Stimulated activated memory B cell treated with anti-CD40 and anti-IgM and Interleukin-4, amounts not matched to agents 10 μg/mL and 1 μg/mL and 100 μg/mL, for 72 hours (primary cell): ENCODE measurements at regions not wholly inside any gene's neighbourhood (a gene's known extent, or its start where the extent isn't known, plus 50 kb on each side); places are given as distances from the start of the nearest gene placed in this dataset.

Experiments
- ATAC-seq: fragments of 150-1000 bp; cut with Tn5 transposase; 2 replicates; pipeline ENCODE4 v1.10.0; 2021
- H3K27ac Mint-ChIP-seq: one replicate; pipeline ENCODE4 v1.8.0; 2022; ENCODE audit warnings: mild to moderate bottlenecking, mixed read lengths
- H3K27me3 Mint-ChIP-seq: one replicate; pipeline ENCODE4 v1.8.0; 2022; ENCODE audit warnings: mixed read lengths
- H3K36me3 Mint-ChIP-seq: one replicate; pipeline ENCODE4 v1.8.0; 2022; ENCODE audit warnings: mixed read lengths
- H3K4me1 Mint-ChIP-seq: one replicate; pipeline ENCODE4 v1.8.0; 2022; ENCODE audit warnings: mixed read lengths
- H3K4me3 Mint-ChIP-seq: one replicate; pipeline ENCODE4 v1.8.0; 2022; ENCODE audit warnings: mild to moderate bottlenecking, moderate library complexity, mixed read lengths
- H3K9me3 Mint-ChIP-seq: one replicate; pipeline ENCODE4 v1.8.0; 2022; ENCODE audit warnings: mixed read lengths

DNA sequence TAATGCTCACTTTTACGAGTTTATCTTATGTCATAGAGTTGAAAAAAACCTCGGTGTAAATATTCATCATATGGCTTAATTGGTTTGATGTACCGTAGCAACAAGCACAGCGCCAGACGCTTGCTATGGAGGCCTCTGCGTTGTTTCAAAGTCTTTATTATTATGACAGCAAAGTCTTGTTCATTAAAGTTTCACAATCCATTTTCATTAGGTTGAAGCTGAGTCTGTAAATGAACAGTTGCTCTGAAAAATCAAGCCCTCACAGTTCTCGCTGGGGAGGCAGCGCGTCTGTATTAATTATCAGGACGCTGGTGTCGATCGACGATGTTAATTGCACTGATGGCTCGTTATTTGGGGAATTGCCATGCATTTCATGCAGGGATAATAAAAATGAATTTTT lies 185.6 kb downstream of the INSC start:
- H3K27me3 Mint-ChIP-seq: no peaks in the 10 kb centered on the region
- H3K4me1 Mint-ChIP-seq: no peaks in the 10 kb centered on the region
- ATAC-seq: no peak
- H3K4me3 Mint-ChIP-seq: no peak overlapping the region
- H3K36me3 Mint-ChIP-seq: no peaks in the 10 kb centered on the region
- H3K9me3 Mint-ChIP-seq: peaks cover 4% of the 10 kb centered on the region
- H3K27ac Mint-ChIP-seq: no peak overlapping the region

DNA sequence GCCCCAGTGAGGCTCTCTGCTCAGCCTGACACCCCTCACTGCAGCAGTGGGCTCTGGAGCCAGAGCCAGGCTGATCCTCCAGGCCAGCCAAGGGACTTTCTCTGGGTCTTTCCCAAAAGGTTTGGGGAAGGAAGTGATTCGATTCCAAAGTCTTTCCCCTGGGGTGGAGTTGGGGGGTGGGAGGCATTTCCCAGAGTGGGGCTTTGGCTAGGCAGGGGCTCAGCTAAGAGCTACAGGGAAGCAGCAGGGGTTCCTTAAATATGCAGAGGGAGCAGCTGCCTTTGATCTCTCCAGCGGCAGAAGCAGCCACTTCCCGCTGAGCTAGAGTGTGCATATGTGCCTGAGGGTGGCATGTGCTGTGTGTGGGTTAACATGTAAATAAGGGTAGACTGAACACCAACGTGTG lies 192.9 kb downstream of the INSC start:
- H3K36me3 Mint-ChIP-seq: no peaks in the 10 kb centered on the region
- no peak overlapping the region for H3K4me3 Mint-ChIP-seq
- H3K27me3 Mint-ChIP-seq: no peaks in the 10 kb centered on the region
- peaks cover 7% of the 10 kb centered on the region for H3K9me3 Mint-ChIP-seq
- ATAC-seq: no peak
- no peak overlapping the region for H3K27ac Mint-ChIP-seq
- no peaks in the 10 kb centered on the region for H3K4me1 Mint-ChIP-seq

DNA sequence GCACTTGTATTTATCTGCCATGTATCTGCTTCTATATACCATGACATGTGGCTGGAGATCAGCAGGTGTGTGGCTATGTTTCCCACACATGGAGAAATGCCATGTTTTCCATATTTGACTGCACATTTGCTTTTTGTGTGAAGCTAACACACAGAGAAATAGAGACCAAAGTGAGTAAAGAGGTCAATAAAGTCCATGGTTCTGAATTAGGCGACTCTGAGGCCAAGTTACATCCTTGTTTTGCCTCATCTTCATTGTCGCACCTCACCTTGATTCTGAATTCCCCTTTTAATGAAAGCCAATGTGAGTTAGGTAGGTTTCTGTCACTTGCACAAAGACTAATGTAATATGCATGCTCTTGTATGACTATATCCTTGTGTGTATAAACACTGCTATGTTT lies 194.1 kb downstream of the INSC start:
- no peaks in the 10 kb centered on the region for H3K4me1 Mint-ChIP-seq
- peaks cover 7% of the 10 kb centered on the region for H3K9me3 Mint-ChIP-seq

GRCh38 chr11:15309296-15309695 lies 194.6 kb downstream of the INSC start:
- Mint-ChIP-seq H3K4me3 (no peak overlapping the region), H3K27ac (no peak overlapping the region), H3K4me1 (no peaks in the 10 kb centered on the region), H3K36me3 (no peaks in the 10 kb centered on the region), H3K27me3 (no peaks in the 10 kb centered on the region), H3K9me3 (peaks cover 3% of the 10 kb centered on the region)
- ATAC-seq: no peak

More for the DNA sequence above, 194.1 kb downstream of the INSC start:
- Mint-ChIP-seq H3K4me3 (no peak overlapping the region), H3K36me3 (no peaks in the 10 kb centered on the region), H3K27ac (no peak overlapping the region), H3K27me3 (no peaks in the 10 kb centered on the region)
- no peak for ATAC-seq

DNA sequence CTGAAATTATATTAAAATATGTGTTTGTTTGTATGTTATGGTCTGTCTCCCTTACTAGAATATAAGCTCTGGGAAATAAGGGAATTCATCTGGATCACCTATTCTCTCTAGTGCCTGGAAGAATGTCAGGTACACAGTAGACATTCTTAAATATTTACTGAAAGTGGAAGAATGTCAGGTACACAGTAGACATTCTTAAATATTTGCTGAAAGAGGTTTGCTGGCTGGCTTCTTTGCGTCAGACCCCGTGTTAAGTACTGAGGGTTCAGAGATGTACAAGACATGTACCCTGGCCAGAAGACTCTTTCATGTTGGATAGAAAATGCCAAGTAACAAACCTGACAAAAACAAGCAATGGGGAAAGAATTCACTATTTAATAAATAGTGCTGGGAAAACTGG lies 199.1 kb downstream of the INSC start:
- Mint-ChIP-seq H3K27me3 (no peaks in the 10 kb centered on the region), H3K4me3 (no peak overlapping the region), H3K9me3 (peaks cover 6% of the 10 kb centered on the region), H3K27ac (no peak overlapping the region), H3K36me3 (no peaks in the 10 kb centered on the region), H3K4me1 (no peaks in the 10 kb centered on the region)
- ATAC-seq: no peak

GRCh38 chr11:15318814-15319213 lies 204.1 kb downstream of the INSC start:
- Mint-ChIP-seq H3K4me3 (no peak overlapping the region), H3K9me3 (peaks cover 3% of the 10 kb centered on the region), H3K4me1 (no peaks in the 10 kb centered on the region), H3K27me3 (no peaks in the 10 kb centered on the region), H3K27ac (no peak overlapping the region), H3K36me3 (no peaks in the 10 kb centered on the region)
- no peak for ATAC-seq

DNA sequence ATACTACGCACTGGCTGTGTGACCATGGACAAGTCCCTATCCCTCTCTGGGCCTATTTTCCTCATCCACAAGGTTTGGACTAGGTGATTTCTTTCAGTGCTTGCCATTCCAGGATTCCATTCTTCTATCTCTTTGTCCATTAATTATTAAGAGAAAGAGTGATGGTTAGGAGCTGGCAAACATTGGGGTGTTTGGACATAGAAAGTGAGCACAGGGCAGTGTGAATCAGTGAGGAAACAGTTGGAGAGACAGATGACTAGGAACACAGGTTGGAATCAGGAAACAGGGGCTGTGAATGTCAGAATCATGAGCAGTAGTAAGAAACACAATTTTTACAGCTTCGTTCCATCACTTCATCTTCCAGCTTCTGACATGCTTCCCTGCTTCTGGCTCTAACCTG lies 211.8 kb downstream of the INSC start:
- no peak for ATAC-seq
- Mint-ChIP-seq H3K4me3 (no peak overlapping the region), H3K9me3 (no peaks in the 10 kb centered on the region), H3K4me1 (no peaks in the 10 kb centered on the region), H3K36me3 (no peaks in the 10 kb centered on the region), H3K27me3 (no peaks in the 10 kb centered on the region), H3K27ac (no peak overlapping the region)

DNA sequence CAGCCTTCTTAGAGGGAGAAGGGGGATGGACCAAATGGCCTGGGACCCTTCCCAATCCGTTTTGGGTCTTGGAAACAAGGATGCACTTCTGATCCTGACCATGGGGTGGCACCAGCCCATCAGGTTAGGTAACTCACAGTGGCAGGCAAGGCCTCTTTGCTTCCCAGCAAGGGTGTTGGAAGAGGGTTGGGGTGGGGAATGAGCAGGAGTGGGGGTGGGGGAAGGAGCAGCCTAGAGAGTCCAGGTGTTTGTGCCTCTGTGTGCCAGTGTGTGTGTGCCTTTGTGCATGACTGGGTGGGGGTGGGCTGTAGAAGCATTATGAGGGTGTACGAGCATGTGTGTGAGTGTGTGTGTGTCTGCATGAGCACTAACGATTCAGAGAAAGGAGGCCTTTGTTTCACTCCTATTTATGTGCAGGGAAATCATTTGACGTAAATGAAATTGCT lies 213.1 kb downstream of the INSC start:
- H3K36me3 Mint-ChIP-seq: no peaks in the 10 kb centered on the region
- H3K27me3 Mint-ChIP-seq: no peaks in the 10 kb centered on the region
- no peak overlapping the region for H3K27ac Mint-ChIP-seq
- no peak for ATAC-seq
- H3K4me3 Mint-ChIP-seq: no peak overlapping the region
- H3K9me3 Mint-ChIP-seq: no peaks in the 10 kb centered on the region
- no peaks in the 10 kb centered on the region for H3K4me1 Mint-ChIP-seq

- Mint-ChIP-seq H3K9me3 (no peaks in the 10 kb centered on the region), H3K4me3 (no peak overlapping the region), H3K4me1 (no peaks in the 10 kb centered on the region), H3K27me3 (no peaks in the 10 kb centered on the region), H3K36me3 (no peaks in the 10 kb centered on the region), H3K27ac (no peak overlapping the region)
- no peak for ATAC-seq
Measured at GRCh38 chr11:15333407-15333806, 218.7 kb downstream of the INSC start.

GRCh38 chr11:15334766-15335165 lies 220.0 kb downstream of the INSC start:
- Mint-ChIP-seq H3K27me3 (no peaks in the 10 kb centered on the region), H3K27ac (no peak overlapping the region), H3K9me3 (peaks cover 4% of the 10 kb centered on the region), H3K4me1 (no peaks in the 10 kb centered on the region), H3K36me3 (no peaks in the 10 kb centered on the region), H3K4me3 (no peak overlapping the region)
- no peak for ATAC-seq

DNA sequence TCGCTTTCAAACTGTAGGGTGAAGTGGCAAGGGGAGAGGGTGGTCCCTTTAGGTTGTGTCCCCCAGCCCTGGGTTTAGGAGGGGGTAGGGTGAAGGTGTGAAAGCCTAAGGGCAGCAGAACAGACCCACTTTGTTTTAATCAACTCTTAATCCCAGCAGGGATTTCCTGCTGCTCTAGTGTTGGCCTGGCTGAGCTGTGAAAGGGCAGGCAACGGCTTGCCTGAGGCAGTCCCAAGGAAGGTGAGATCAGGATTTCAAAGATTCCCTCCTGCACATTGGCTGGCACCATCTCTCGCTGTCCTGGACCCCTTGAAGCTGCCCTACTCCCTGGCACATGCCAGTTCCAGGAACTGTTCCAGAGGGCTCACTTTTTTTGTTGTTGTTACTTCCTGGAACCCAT lies 221.3 kb downstream of the INSC start:
- Mint-ChIP-seq H3K27ac (no peak overlapping the region), H3K9me3 (peaks cover 6% of the 10 kb centered on the region), H3K4me1 (no peaks in the 10 kb centered on the region), H3K4me3 (no peak overlapping the region), H3K27me3 (no peaks in the 10 kb centered on the region), H3K36me3 (no peaks in the 10 kb centered on the region)
- ATAC-seq: no peak

DNA sequence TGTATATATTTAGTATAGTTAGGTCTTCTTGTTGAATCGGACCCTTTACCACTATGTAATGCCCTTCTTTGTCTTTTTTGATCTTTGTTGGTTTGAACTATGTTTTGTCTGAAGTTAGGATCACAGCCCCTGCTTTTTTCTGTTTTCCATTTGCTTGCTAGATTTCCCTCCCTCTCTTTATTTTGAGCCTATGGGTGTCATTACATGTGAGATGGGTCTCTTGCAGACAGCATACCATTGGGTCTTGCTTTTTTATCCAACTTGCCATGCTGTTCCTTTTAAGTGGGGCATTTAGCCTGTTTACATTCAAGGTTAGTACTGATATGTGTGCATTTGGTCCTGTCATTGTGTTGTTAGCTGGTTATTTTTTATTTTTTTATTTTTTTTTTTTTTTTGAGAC lies 224.6 kb downstream of the INSC start:
- H3K9me3 Mint-ChIP-seq: peaks cover 6% of the 10 kb centered on the region
- ATAC-seq: no peak
- no peaks in the 10 kb centered on the region for H3K36me3 Mint-ChIP-seq
- no peak overlapping the region for H3K4me3 Mint-ChIP-seq
- H3K27ac Mint-ChIP-seq: no peak overlapping the region
- no peaks in the 10 kb centered on the region for H3K4me1 Mint-ChIP-seq
- H3K27me3 Mint-ChIP-seq: peaks cover 8% of the 10 kb centered on the region

GRCh38 chr11:15341587-15341986 lies 226.9 kb downstream of the INSC start:
- no peak overlapping the region for H3K27ac Mint-ChIP-seq
- H3K36me3 Mint-ChIP-seq: no peaks in the 10 kb centered on the region
- peaks cover 6% of the 10 kb centered on the region for H3K9me3 Mint-ChIP-seq

GRCh38 chr11:15342163-15342562 lies 227.4 kb downstream of the INSC start:
- Mint-ChIP-seq H3K9me3 (peaks cover 6% of the 10 kb centered on the region), H3K27me3 (peaks cover 8% of the 10 kb centered on the region), H3K4me1 (no peaks in the 10 kb centered on the region), H3K36me3 (no peaks in the 10 kb centered on the region), H3K4me3 (no peak overlapping the region), H3K27ac (no peak overlapping the region)
- no peak for ATAC-seq

More at GRCh38 chr11:15341587-15341986, 226.9 kb downstream of the INSC start:
- no peak for ATAC-seq
- H3K27me3 Mint-ChIP-seq: peaks cover 8% of the 10 kb centered on the region
- H3K4me1 Mint-ChIP-seq: no peaks in the 10 kb centered on the region
- H3K4me3 Mint-ChIP-seq: no peak overlapping the region

DNA sequence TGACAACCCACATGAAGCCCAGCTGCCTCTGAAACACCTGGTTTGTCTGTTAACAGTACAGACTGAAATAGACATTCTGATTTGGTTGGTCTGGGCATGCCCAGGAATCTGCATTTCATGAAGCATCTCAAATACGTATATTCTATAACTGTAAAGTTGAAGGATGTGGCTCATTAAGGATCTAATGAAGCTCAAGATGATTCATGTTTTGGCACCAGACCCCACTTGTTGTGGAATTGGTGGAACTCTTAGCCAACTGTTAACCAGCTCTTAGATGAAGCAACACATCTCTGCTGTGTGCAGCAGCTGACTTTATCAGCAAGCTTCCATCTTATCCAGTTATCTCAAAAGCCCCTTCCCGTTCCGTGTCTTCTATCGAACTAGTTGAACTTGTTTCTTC lies 232.2 kb downstream of the INSC start:
- Mint-ChIP-seq H3K4me1 (no peaks in the 10 kb centered on the region), H3K4me3 (no peak overlapping the region), H3K27me3 (peaks cover 7% of the 10 kb centered on the region), H3K27ac (no peak overlapping the region), H3K9me3 (peaks cover 6% of the 10 kb centered on the region), H3K36me3 (no peaks in the 10 kb centered on the region)
- ATAC-seq: no peak

DNA sequence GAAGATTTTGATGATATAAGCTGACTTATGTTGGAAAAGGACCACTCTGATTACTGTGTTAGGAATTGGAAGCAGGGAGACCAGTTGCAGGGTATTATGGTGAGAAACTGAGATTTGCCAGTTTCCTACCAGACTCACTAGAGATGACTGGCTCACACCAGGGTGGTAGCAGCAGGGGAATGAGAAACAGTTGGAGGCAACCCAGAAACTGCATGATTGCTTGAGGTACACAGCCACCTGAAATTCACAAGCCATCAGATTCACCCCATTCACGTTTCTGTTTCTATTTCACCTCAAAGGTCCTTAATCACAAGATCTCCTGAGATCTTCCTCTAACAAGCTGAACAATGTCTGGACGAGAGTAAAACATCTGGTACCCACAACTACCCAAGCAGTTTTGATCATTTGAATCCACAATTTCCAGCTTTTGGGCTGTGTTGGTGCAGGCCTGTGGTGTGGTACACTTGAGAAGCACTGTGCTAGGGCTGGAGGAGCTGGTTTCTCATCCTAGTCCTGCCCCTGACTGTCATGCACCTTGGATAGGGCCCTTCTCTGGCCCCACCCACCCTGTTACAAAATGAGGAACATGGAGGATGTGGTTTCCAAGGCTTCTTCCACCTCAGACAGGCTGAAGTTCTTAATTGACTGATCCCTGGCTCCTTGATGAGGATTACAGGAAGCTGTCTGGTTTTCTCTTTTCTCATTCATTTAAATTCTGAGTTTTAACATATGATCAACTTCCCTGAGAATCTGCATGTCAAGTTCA lies 233.4 kb downstream of the INSC start:
- no peak overlapping the region for H3K4me3 Mint-ChIP-seq
- no peak overlapping the region for H3K27ac Mint-ChIP-seq
- H3K9me3 Mint-ChIP-seq: peaks cover 6% of the 10 kb centered on the region
- H3K4me1 Mint-ChIP-seq: no peaks in the 10 kb centered on the region
- no peaks in the 10 kb centered on the region for H3K27me3 Mint-ChIP-seq
- ATAC-seq: no peak
- no peaks in the 10 kb centered on the region for H3K36me3 Mint-ChIP-seq
